SK-N-SH (cell line): ENCODE measurements at regions not wholly inside any gene's neighbourhood (a gene's known extent, or its start where the extent isn't known, plus 50 kb on each side); places are given as distances from the start of the nearest gene placed in this dataset.

Experiments used
- CTCF ChIP-seq: fragments of 200-600 bp; sonication (generic); IDR thresholded peaks from 2 replicates; pipeline ENCODE4 v1.6.1; 2017; ENCODE audit warnings: antibody characterized with exemption, mild to moderate bottlenecking, moderate library complexity
- JUND ChIP-seq: IDR thresholded peaks from 2 replicates; pipeline ENCODE4 v1.4.0; 2012
- MAX ChIP-seq: IDR thresholded peaks from 2 replicates; pipeline ENCODE4 v1.4.0; 2012; ENCODE audit warnings: low read depth
- POLR2AphosphoS5 ChIP-seq: IDR thresholded peaks from 2 replicates; pipeline ENCODE4 v1.6.1; 2012; ENCODE audit warnings: low read depth, low read length
- RAD21 ChIP-seq: IDR thresholded peaks from 2 replicates; pipeline ENCODE4 v1.6.1; 2012; ENCODE audit warnings: mild to moderate bottlenecking, low read length
- SMC3 ChIP-seq: IDR thresholded peaks from 2 replicates; pipeline ENCODE4 v1.6.1; 2012; ENCODE audit warnings: low read depth, low read length, improper control_type of control experiment
- TAF1 ChIP-seq: IDR thresholded peaks from 2 replicates; pipeline ENCODE4 v1.6.1; 2012; ENCODE audit warnings: low read depth, mild to moderate bottlenecking, low read length, moderate library complexity, borderline replicate concordance
- YY1 ChIP-seq: IDR thresholded peaks from 2 replicates; pipeline ENCODE4 v1.4.0; 2012; ENCODE audit warnings: low read depth, mild to moderate bottlenecking

GRCh38 chr16:8310816-8311215 is 279.5 kb downstream of the TMEM114 start:
- TF ChIP-seq CTCF (no peak), SMC3 (no peak), JUND (no peak), POLR2AphosphoS5 (no peak), YY1 (no peak), TAF1 (no peak), RAD21 (no peak), MAX (no peak)
